Fibroblast of villous mesenchyme (primary cell): ENCODE measurements at regions not wholly inside any gene's neighbourhood (a gene's known extent, or its start where the extent isn't known, plus 50 kb on each side); places are given as distances from the start of the nearest gene placed in this dataset.

ENCODE experiments used
- DNase-seq: peaks from one replicate; pipeline ENCODE4 v3.0.0-alpha.2; 2010; ENCODE audit warnings: low read depth
- H3K4me3 ChIP-seq: 2 replicates; pipeline ENCODE4 v1.5.1; 2011; ENCODE audit warnings: low read depth, mild to moderate bottlenecking, low read length
- TF ChIP-seq, protein P1 (sequence below): IDR thresholded peaks from 2 replicates; pipeline ENCODE4 v1.5.1; 2012; ENCODE audit warnings: low read depth, mild to moderate bottlenecking, low read length; ENCODE audit not compliant: insufficient read depth

DNA sequence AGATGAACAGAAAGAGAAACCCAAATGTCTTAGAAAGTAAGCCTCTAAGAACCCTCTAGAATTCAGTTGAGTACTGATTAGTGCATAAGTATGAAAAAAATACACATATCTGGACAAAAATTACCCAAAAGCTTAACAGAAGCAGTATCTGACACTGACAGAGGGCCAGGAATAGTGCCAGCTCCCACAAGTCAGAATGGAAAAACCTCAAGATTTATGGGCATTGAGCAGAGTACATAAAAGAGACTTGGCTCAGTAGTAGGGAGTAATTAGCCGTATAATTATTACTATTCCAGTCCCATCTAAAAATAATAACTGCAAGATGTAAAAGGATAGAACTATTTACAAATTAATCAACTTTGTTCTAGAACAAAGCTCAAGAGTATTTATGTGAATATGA, 834.5 kb downstream of the FAM181B start:
- no peak overlapping the region for H3K4me3 ChIP-seq
- TF ChIP-seq, protein P1, sequence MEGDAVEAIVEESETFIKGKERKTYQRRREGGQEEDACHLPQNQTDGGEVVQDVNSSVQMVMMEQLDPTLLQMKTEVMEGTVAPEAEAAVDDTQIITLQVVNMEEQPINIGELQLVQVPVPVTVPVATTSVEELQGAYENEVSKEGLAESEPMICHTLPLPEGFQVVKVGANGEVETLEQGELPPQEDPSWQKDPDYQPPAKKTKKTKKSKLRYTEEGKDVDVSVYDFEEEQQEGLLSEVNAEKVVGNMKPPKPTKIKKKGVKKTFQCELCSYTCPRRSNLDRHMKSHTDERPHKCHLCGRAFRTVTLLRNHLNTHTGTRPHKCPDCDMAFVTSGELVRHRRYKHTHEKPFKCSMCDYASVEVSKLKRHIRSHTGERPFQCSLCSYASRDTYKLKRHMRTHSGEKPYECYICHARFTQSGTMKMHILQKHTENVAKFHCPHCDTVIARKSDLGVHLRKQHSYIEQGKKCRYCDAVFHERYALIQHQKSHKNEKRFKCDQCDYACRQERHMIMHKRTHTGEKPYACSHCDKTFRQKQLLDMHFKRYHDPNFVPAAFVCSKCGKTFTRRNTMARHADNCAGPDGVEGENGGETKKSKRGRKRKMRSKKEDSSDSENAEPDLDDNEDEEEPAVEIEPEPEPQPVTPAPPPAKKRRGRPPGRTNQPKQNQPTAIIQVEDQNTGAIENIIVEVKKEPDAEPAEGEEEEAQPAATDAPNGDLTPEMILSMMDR: no peak
- no peak for DNase-seq

GRCh38 chr11:81897639-81898038, 836.0 kb downstream of the FAM181B start:
- no peak for DNase-seq
- TF ChIP-seq, protein P1: no peak
- no peak overlapping the region for H3K4me3 ChIP-seq

GRCh38 chr11:81895258-81895657, 838.4 kb downstream of the FAM181B start:
- TF ChIP-seq, protein P1: no peak
- DNase-seq: no peak

DNA sequence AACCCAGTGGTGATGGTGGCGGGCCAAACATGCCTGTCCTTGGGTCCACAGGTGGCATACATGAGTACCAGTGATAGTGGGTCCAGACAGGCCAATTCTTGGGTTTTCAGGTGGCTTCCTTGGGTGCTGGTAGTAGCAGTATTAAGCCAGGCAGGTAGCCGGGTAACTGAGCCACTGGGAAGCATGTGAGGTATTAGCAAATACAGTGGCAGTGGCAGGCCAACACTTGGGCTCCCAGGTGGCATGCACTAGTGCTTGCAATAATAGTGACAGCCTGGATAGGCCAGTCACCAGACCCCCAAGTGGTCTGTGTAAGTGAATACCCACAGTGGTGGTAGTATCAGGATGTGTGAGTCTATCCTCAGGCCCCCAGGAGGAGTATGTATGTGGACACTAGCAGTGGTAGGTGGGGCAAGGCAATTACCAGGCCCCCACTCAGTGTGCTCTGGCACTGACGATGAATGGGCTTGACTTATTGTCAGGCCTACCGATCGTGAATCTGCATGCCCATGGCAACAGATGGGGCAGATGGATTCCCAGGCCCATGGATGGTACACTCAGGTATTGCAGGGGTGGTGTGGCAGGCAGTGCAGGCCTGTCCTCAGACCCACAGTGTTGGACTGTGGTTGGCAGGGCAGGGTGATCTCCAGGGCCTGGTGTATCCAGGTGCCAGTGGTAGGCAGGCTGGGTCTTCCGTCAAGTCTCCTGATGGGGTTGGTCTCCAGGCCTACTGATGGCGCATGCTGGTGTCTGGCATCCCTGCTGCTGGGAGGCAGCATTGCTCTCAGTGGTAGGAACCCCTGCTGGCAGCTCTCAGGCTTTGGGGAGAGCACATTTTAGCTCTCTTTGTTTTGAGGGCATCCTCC, 840.7 kb downstream of the FAM181B start:
- no peak overlapping the region for H3K4me3 ChIP-seq
- DNase-seq: no peak
- TF ChIP-seq, protein P1: no peak

More at GRCh38 chr11:81895258-81895657, 838.4 kb downstream of the FAM181B start:
- H3K4me3 ChIP-seq: no peak overlapping the region

DNA sequence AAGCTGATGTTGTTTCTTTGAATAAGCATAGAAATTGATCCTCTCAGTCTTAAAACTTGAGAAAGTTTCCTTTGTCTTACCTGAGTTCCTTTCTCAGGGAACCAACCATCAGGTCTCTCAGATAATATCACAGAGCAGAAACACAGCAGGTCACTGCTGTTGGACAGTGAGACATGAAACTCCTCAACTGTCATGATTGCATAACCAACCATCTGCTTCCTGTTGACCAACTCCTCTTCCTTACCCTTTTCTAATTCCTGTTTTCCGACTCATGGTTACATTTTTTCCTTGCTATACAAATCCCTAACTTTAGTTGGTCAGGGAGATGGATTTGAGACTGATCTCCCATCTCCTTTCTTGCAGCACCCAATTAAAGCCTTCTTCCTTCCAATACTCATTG, 845.3 kb downstream of the FAM181B start:
- TF ChIP-seq, protein P1: no peak
- DNase-seq: no peak
- no peak overlapping the region for H3K4me3 ChIP-seq

- no peak overlapping the region for H3K4me3 ChIP-seq
- TF ChIP-seq, protein P1: no peak
- DNase-seq: no peak
These were observed 846.0 kb downstream of the FAM181B start for GRCh38 chr11:81887671-81888070.
